ENCODE measurements at regions not wholly inside any gene's neighbourhood (a gene's known extent, or its start where the extent isn't known, plus 50 kb on each side); places are given as distances from the start of the nearest gene placed in this dataset.

DNA sequence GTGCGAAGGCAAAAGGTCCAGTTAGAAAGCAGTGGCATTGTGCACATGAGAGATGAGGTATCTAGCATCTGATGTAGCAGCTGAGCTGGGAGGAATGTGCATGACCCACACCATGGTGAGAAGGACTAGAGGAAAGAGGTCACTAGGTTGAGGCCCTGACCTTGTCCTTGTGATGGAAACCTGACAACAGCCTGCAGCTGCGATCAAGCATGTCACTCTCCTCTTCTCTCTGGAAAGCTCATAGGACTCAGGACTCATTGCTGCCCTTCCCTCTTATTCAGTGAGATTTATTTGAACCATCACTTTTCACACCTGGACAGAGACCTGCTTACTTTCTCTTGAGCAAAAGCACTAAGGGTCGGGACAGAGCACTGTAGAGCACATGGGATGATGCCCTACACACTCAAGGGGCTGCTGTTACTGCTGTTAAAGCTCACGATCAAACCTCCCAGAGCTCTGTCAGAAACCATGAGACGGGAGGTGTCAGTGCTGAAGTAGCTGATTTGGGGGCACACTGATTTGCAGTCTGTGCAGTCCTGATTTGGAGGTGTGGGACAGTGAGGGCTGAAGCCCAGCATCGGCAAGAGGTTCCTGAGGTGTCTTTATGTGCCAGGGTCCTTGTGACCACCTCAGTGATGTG is 104.3 kb downstream of the VPREB1 start:
- TF ChIP-seq, protein P1, sequence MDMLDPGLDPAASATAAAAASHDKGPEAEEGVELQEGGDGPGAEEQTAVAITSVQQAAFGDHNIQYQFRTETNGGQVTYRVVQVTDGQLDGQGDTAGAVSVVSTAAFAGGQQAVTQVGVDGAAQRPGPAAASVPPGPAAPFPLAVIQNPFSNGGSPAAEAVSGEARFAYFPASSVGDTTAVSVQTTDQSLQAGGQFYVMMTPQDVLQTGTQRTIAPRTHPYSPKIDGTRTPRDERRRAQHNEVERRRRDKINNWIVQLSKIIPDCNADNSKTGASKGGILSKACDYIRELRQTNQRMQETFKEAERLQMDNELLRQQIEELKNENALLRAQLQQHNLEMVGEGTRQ (IDR thresholded peaks at IDR 0.05; ENCODE audit: low read depth, low read length): no peak
- TF ChIP-seq FOS (IDR thresholded peaks at IDR 0.05; ENCODE audit: low read depth, low read length) (no peak), MAFK (IDR thresholded peaks at IDR 0.05; ENCODE audit: low read depth, low read length) (no peak), RFX5 (IDR thresholded peaks at IDR 0.05; ENCODE audit: low read depth, low read length) (no peak), RAD21 (IDR thresholded peaks at IDR 0.05; ENCODE audit: low read length) (no peak), SMC3 (IDR thresholded peaks at IDR 0.05; ENCODE audit: low read depth, low read length) (no peak)
- TF ChIP-seq, protein P2, sequence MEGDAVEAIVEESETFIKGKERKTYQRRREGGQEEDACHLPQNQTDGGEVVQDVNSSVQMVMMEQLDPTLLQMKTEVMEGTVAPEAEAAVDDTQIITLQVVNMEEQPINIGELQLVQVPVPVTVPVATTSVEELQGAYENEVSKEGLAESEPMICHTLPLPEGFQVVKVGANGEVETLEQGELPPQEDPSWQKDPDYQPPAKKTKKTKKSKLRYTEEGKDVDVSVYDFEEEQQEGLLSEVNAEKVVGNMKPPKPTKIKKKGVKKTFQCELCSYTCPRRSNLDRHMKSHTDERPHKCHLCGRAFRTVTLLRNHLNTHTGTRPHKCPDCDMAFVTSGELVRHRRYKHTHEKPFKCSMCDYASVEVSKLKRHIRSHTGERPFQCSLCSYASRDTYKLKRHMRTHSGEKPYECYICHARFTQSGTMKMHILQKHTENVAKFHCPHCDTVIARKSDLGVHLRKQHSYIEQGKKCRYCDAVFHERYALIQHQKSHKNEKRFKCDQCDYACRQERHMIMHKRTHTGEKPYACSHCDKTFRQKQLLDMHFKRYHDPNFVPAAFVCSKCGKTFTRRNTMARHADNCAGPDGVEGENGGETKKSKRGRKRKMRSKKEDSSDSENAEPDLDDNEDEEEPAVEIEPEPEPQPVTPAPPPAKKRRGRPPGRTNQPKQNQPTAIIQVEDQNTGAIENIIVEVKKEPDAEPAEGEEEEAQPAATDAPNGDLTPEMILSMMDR (conservative IDR thresholded peaks at IDR 0.05; ENCODE audit: low read depth, low read length): no peak

Data from IMR-90 (cell line).